ENCODE measurements at regions not wholly inside any gene's neighbourhood (a gene's known extent, or its start where the extent isn't known, plus 50 kb on each side); places are given as distances from the start of the nearest gene placed in this dataset.

- H3K4me1 Mint-ChIP-seq (ENCODE audit: low read depth, unreplicated experiment) = no peaks in the 10 kb centered on the region
- H3K27ac Mint-ChIP-seq (ENCODE audit: unreplicated experiment) = no peak overlapping the region
- CTCF ChIA-PET = no interaction called here
- DNase-seq = no peak
- H3K27me3 Mint-ChIP-seq (ENCODE audit: unreplicated experiment) = peaks cover 85% of the 10 kb centered on the region
- H3K9me3 Mint-ChIP-seq (ENCODE audit: low read depth, unreplicated experiment) = no peaks in the 10 kb centered on the region
- H3K4me3 Mint-ChIP-seq (ENCODE audit: low read depth, unreplicated experiment) = no peak overlapping the region
- H3K36me3 Mint-ChIP-seq (ENCODE audit: insufficient read depth, unreplicated experiment) = no peaks in the 10 kb centered on the region
- TF ChIP-seq, protein P1, sequence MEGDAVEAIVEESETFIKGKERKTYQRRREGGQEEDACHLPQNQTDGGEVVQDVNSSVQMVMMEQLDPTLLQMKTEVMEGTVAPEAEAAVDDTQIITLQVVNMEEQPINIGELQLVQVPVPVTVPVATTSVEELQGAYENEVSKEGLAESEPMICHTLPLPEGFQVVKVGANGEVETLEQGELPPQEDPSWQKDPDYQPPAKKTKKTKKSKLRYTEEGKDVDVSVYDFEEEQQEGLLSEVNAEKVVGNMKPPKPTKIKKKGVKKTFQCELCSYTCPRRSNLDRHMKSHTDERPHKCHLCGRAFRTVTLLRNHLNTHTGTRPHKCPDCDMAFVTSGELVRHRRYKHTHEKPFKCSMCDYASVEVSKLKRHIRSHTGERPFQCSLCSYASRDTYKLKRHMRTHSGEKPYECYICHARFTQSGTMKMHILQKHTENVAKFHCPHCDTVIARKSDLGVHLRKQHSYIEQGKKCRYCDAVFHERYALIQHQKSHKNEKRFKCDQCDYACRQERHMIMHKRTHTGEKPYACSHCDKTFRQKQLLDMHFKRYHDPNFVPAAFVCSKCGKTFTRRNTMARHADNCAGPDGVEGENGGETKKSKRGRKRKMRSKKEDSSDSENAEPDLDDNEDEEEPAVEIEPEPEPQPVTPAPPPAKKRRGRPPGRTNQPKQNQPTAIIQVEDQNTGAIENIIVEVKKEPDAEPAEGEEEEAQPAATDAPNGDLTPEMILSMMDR (IDR thresholded peaks at IDR 0.05; ENCODE audit: unreplicated experiment) = no peak
- intact Hi-C loops (cut with micrococcal nuclease; ENCODE audit: unreplicated experiment) = no loop called here
- BruUV-seq (replicated peaks) = no TSS peak
Observed at GRCh38 chr6:41418741-41419140, 83.3 kb downstream of the NCR2 start.

GRCh38 chr6:41419385-41419784, 84.0 kb downstream of the NCR2 start:
- no peaks in the 10 kb centered on the region for H3K4me1 Mint-ChIP-seq (ENCODE audit: low read depth, unreplicated experiment)
- no peaks in the 10 kb centered on the region for H3K36me3 Mint-ChIP-seq (ENCODE audit: insufficient read depth, unreplicated experiment)
- H3K27ac Mint-ChIP-seq (ENCODE audit: unreplicated experiment) = no peak overlapping the region
- H3K27me3 Mint-ChIP-seq (ENCODE audit: unreplicated experiment) = peaks cover 78% of the 10 kb centered on the region
- intact Hi-C loops (cut with micrococcal nuclease; ENCODE audit: unreplicated experiment) = no loop called here
- H3K4me3 Mint-ChIP-seq (ENCODE audit: low read depth, unreplicated experiment) = no peak overlapping the region
- H3K9me3 Mint-ChIP-seq (ENCODE audit: low read depth, unreplicated experiment) = no peaks in the 10 kb centered on the region
- no peak for DNase-seq
- no TSS peak for BruUV-seq (replicated peaks)
- CTCF ChIA-PET = no interaction called here
- TF ChIP-seq, protein P1 (IDR thresholded peaks at IDR 0.05; ENCODE audit: unreplicated experiment) = no peak

DNA sequence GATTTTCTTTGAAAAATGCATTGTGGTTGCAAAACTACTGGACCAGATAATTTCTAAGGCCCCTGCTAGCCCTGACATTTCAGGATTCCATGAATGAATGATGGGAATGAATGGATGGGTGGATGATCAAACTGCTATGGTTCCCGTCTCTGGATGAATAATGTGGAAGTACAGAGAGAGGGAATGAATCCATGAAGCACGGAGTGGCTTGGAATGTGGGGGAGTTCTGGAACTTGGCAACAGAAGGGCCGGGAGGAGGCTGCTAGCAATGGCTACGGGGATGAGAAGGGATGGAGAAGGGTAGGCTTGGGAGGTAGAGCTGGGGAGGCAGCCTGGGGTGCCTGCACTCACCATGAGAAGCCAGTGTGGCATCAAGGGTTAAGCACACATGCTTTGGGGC, 84.8 kb downstream of the NCR2 start:
- intact Hi-C loops (cut with micrococcal nuclease; ENCODE audit: unreplicated experiment) = no loop called here
- BruUV-seq (replicated peaks) = no TSS peak
- DNase-seq = no peak
- Mint-ChIP-seq H3K27ac (ENCODE audit: unreplicated experiment) (no peak overlapping the region), H3K4me3 (ENCODE audit: low read depth, unreplicated experiment) (no peak overlapping the region), H3K9me3 (ENCODE audit: low read depth, unreplicated experiment) (no peaks in the 10 kb centered on the region), H3K4me1 (ENCODE audit: low read depth, unreplicated experiment) (no peaks in the 10 kb centered on the region), H3K27me3 (ENCODE audit: unreplicated experiment) (peaks cover 70% of the 10 kb centered on the region), H3K36me3 (ENCODE audit: insufficient read depth, unreplicated experiment) (no peaks in the 10 kb centered on the region)
- CTCF ChIA-PET = interaction anchor here (1.9 kb wide), 1 partner anchor 31 kb away, joined by 4 read pairs; no protein-coding TSS in a partner anchor
- TF ChIP-seq, protein P1 (IDR thresholded peaks at IDR 0.05; ENCODE audit: unreplicated experiment) = no peak

- no peak for DNase-seq
- BruUV-seq (replicated peaks) = no TSS peak
- H3K4me1 Mint-ChIP-seq (ENCODE audit: low read depth, unreplicated experiment) = no peaks in the 10 kb centered on the region
- H3K4me3 Mint-ChIP-seq (ENCODE audit: low read depth, unreplicated experiment) = no peak overlapping the region
- TF ChIP-seq, protein P1 (IDR thresholded peaks at IDR 0.05; ENCODE audit: unreplicated experiment) = no peak
- no peaks in the 10 kb centered on the region for H3K9me3 Mint-ChIP-seq (ENCODE audit: low read depth, unreplicated experiment)
- H3K27me3 Mint-ChIP-seq (ENCODE audit: unreplicated experiment) = peaks cover 50% of the 10 kb centered on the region
- CTCF ChIA-PET = interaction anchor here (0.6 to 1.9 kb wide), 5 partner anchors 9 to 51 kb away, joined by 3 to 4 read pairs (median 4); no protein-coding TSS in a partner anchor
- H3K27ac Mint-ChIP-seq (ENCODE audit: unreplicated experiment) = no peak overlapping the region
- intact Hi-C loops (cut with micrococcal nuclease; ENCODE audit: unreplicated experiment) = no loop called here
- no peaks in the 10 kb centered on the region for H3K36me3 Mint-ChIP-seq (ENCODE audit: insufficient read depth, unreplicated experiment)
Observed at GRCh38 chr6:41422161-41422560, 86.8 kb downstream of the NCR2 start.

Data from Calu3 (cell line).